SU-DHL-6 (cell line): ENCODE measurements at regions not wholly inside any gene's neighbourhood (a gene's known extent, or its start where the extent isn't known, plus 50 kb on each side); places are given as distances from the start of the nearest gene placed in this dataset.

Source experiments
- H2AFZ ChIP-seq: fragments of 200-600 bp; sonication (generic); 2 replicates; pipeline ENCODE4 v1.6.1; 2014; ENCODE audit warnings: low read depth, mild to moderate bottlenecking, moderate library complexity, mixed read lengths, antibody characterized with exemption, low read length; ENCODE audit not compliant: severe bottlenecking
- H3F3A ChIP-seq: fragments of 200-600 bp; shearing (Covaris generic); 2 replicates; pipeline ENCODE4 v1.6.0; 2016; ENCODE audit warnings: antibody characterized with exemption, mild to moderate bottlenecking; ENCODE audit not compliant: insufficient read depth
- H3K27ac ChIP-seq: fragments of 200-600 bp; sonication (generic); 2 replicates; pipeline ENCODE4 v1.5.1; 2016; ENCODE audit warnings: low read depth, mild to moderate bottlenecking, low read length, moderate library complexity, mixed read lengths
- H3K27me3 ChIP-seq: fragments of 200-600 bp; sonication (generic), shearing (Covaris generic); 2 replicates; pipeline ENCODE4 v1.6.0; 2014; ENCODE audit warnings: mild to moderate bottlenecking, low read length
- H3K36me3 ChIP-seq: fragments of 200-600 bp; sonication (generic); 2 replicates; pipeline ENCODE4 v1.6.1; 2014; ENCODE audit warnings: mild to moderate bottlenecking, low read length, mixed read lengths
- H3K4me2 ChIP-seq: fragments of 300-600, 200-600 bp; shearing (Covaris generic), sonication (generic); 2 replicates; pipeline ENCODE4 v1.6.0; 2014; ENCODE audit warnings: low read length, low read depth, mild to moderate bottlenecking; ENCODE audit not compliant: poor library complexity, severe bottlenecking
- H3K4me3 ChIP-seq: fragments of 200-600 bp; sonication (generic); 2 replicates; pipeline ENCODE4 v1.5.1; 2014; ENCODE audit warnings: antibody characterized with exemption, low read length, mild to moderate bottlenecking, mixed read lengths; ENCODE audit not compliant: insufficient read depth, poor library complexity, severe bottlenecking
- H3K79me2 ChIP-seq: fragments of 200-600 bp; sonication (generic); 2 replicates; pipeline ENCODE4 v1.6.1; 2014; ENCODE audit warnings: mild to moderate bottlenecking, low read length, moderate library complexity; ENCODE audit not compliant: insufficient read depth
- H3K9ac ChIP-seq: fragments of 200-600 bp; sonication (generic); 2 replicates; pipeline ENCODE4 v1.7.0; 2014; ENCODE audit warnings: mild to moderate bottlenecking, low read length
- H3K9me2 ChIP-seq: fragments of 200-600 bp; sonication (generic); replicated peaks from 2 replicates; pipeline ENCODE4 v1.6.1; 2014; ENCODE audit warnings: low read length; ENCODE audit not compliant: insufficient read depth
- H3K9me3 ChIP-seq: fragments of 200-600 bp; sonication (generic); 2 replicates; pipeline ENCODE4 v1.6.1; 2014; ENCODE audit warnings: low read length, mixed read lengths; ENCODE audit not compliant: insufficient read depth
- H4K20me1 ChIP-seq: fragments of 200-600 bp; sonication (generic); 2 replicates; pipeline ENCODE4 v1.6.1; 2014; ENCODE audit warnings: low read depth, mild to moderate bottlenecking, antibody characterized with exemption, low read length, moderate library complexity, mixed read lengths
- EZH2phosphoT487 ChIP-seq: fragments of 200-600 bp; sonication (generic), shearing (Covaris generic); conservative IDR thresholded peaks from 2 replicates; pipeline ENCODE4 v1.6.1; 2018; ENCODE audit warnings: mild to moderate bottlenecking, antibody characterized with exemption, low read length, moderate library complexity, mixed read lengths
- TF ChIP-seq, protein P1 (sequence below): fragments of 200-600 bp; sonication (generic); IDR thresholded peaks from one replicate; pipeline ENCODE4 v1.5.1; 2017; ENCODE audit warnings: antibody characterized with exemption, mild to moderate bottlenecking, low read length, moderate library complexity; ENCODE audit not compliant: insufficient read depth, poor library complexity, severe bottlenecking

DNA sequence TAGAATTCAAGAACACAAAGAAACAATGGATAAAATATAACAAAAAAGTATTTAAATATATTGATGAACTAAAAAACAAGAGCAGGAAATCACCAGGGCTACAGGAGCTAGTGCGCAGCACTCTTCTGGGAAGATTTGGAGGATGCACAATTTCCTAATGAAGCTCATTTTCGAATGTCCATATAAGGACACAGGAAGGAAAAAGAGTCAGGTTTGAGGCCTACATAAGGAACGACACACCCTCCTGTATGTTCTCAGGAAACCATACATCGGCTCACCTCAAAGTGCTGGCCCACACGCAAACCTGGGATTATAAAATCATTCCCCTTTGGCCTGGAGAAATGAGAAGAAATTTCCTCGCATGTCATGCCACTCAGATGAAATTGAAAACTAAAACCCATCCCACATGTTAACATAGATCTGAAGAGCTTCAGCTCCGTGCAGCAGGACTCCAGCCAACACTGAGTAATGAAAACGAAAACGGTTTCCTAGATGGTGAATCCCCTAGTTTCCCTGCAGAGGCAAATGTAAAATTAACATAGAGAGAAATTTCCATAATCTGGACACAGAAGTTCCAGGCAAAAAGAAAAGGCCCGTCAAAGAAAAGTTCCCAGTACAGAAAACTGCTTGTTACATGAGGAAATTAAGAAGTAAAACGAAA lies 825.8 kb downstream of the SOCS6 start:
- Histone ChIP-seq H4K20me1 (no peaks in the 10 kb centered on the region), H3K9me3 (no peaks in the 10 kb centered on the region), H3K9ac (no peak overlapping the region), H3K4me2 (no peak overlapping the region), H3K27me3 (no peaks in the 10 kb centered on the region), H3K79me2 (no peaks in the 10 kb centered on the region), H3F3A (no peaks in the 10 kb centered on the region), H3K36me3 (no peaks in the 10 kb centered on the region), H2AFZ (no peak overlapping the region), H3K27ac (no peak overlapping the region), H3K4me3 (no peak overlapping the region), H3K9me2 (no peaks in the 10 kb centered on the region)
- TF ChIP-seq EZH2phosphoT487, result no peak
- TF ChIP-seq, protein P1, sequence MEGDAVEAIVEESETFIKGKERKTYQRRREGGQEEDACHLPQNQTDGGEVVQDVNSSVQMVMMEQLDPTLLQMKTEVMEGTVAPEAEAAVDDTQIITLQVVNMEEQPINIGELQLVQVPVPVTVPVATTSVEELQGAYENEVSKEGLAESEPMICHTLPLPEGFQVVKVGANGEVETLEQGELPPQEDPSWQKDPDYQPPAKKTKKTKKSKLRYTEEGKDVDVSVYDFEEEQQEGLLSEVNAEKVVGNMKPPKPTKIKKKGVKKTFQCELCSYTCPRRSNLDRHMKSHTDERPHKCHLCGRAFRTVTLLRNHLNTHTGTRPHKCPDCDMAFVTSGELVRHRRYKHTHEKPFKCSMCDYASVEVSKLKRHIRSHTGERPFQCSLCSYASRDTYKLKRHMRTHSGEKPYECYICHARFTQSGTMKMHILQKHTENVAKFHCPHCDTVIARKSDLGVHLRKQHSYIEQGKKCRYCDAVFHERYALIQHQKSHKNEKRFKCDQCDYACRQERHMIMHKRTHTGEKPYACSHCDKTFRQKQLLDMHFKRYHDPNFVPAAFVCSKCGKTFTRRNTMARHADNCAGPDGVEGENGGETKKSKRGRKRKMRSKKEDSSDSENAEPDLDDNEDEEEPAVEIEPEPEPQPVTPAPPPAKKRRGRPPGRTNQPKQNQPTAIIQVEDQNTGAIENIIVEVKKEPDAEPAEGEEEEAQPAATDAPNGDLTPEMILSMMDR, result no peak

DNA sequence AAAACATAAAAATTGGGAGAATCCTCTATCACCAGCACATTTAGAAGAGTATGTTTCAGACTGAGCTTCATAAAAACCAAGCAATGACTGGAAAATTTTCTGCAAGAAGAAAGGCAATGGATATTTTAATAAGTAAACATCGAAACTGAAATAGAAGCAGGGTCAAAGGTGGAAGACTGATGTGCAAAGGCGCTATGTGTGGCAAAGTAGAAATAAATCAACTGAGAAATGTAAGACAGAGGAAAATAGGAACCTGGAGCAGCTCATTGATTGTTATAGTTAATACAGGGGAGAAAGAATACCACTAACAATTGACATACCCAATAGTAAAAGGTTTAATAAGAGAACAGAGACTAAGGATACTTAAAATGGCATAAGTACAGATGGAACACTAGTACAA lies 818.4 kb downstream of the SOCS6 start:
- Histone ChIP-seq H3K4me2 (no peak overlapping the region), H4K20me1 (no peaks in the 10 kb centered on the region), H3K79me2 (no peaks in the 10 kb centered on the region), H2AFZ (no peak overlapping the region), H3K9me2 (no peaks in the 10 kb centered on the region), H3K27me3 (no peaks in the 10 kb centered on the region), H3K36me3 (no peaks in the 10 kb centered on the region), H3K4me3 (no peak overlapping the region), H3K9ac (no peak overlapping the region), H3F3A (no peaks in the 10 kb centered on the region), H3K9me3 (no peaks in the 10 kb centered on the region), H3K27ac (no peak overlapping the region)
- TF ChIP-seq EZH2phosphoT487, result no peak
- TF ChIP-seq, protein P1, result no peak

DNA sequence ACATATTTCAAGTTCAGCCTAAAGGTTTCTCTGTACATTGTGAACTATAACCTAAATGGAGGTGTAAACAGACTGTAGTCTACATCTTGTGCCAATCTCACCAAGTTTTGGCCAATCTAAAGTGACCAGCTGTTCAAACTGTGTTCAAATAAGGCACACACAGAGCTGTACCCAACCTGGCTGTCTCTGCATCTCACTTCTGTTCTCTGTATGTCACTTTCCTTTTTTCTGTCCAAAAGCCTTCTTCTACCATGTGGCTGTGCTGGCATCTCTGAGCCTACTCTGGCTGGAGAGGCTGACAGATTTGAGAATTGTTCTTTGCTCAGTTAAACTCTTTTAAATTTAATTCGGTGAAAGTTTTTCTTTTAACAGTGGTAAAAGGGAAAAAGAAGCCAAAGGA lies 817.9 kb downstream of the SOCS6 start:
- Histone ChIP-seq H2AFZ (no peak overlapping the region), H3K4me2 (no peak overlapping the region), H3K9me2 (no peaks in the 10 kb centered on the region), H3K79me2 (no peaks in the 10 kb centered on the region), H4K20me1 (no peaks in the 10 kb centered on the region), H3K9me3 (no peaks in the 10 kb centered on the region), H3K27ac (no peak overlapping the region), H3K27me3 (no peaks in the 10 kb centered on the region), H3K4me3 (no peak overlapping the region), H3F3A (no peaks in the 10 kb centered on the region), H3K9ac (no peak overlapping the region), H3K36me3 (no peaks in the 10 kb centered on the region)
- TF ChIP-seq, protein P1, result no peak
- TF ChIP-seq EZH2phosphoT487, result no peak
